Hepatocyte (in vitro differentiated cells): ENCODE measurements at regions not wholly inside any gene's neighbourhood (a gene's known extent, or its start where the extent isn't known, plus 50 kb on each side); places are given as distances from the start of the nearest gene placed in this dataset.

ENCODE experiments used
- CTCF ChIP-seq: fragments of 200-600 bp; sonication (generic); IDR thresholded peaks from 2 replicates; pipeline ENCODE4 v1.5.1; 2016; ENCODE audit warnings: antibody characterized with exemption, mild to moderate bottlenecking; ENCODE audit not compliant: poor library complexity
- EZH2 ChIP-seq: fragments of 200-600 bp; sonication (generic); IDR thresholded peaks from 2 replicates; pipeline ENCODE4 v1.6.1; 2016; ENCODE audit warnings: antibody characterized with exemption, mild to moderate bottlenecking, borderline replicate concordance

DNA sequence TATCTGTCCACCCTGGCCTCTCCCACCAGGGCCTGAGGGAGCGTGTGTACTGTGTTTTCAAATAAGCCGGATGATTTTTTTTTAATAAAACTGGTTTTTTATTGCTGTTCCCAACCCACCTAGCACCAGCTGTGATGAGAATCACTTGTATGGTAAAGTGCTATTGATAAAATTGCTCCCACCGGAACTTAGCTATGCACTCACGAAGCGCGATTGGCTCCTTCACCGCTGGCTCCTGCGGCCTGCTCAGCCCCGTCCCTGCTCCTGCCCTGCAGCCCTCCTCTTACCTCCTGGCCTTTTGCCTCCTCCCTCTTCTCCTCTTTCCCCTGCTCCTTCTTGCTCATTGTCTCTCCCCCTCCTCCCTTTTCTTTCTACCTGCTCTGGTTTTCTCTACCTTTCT, 183.7 kb downstream of the TLE3 start:
- TF ChIP-seq EZH2 (no peak), CTCF (no peak)
